ENCODE measurements at regions not wholly inside any gene's neighbourhood (a gene's known extent, or its start where the extent isn't known, plus 50 kb on each side); places are given as distances from the start of the nearest gene placed in this dataset.

DNA sequence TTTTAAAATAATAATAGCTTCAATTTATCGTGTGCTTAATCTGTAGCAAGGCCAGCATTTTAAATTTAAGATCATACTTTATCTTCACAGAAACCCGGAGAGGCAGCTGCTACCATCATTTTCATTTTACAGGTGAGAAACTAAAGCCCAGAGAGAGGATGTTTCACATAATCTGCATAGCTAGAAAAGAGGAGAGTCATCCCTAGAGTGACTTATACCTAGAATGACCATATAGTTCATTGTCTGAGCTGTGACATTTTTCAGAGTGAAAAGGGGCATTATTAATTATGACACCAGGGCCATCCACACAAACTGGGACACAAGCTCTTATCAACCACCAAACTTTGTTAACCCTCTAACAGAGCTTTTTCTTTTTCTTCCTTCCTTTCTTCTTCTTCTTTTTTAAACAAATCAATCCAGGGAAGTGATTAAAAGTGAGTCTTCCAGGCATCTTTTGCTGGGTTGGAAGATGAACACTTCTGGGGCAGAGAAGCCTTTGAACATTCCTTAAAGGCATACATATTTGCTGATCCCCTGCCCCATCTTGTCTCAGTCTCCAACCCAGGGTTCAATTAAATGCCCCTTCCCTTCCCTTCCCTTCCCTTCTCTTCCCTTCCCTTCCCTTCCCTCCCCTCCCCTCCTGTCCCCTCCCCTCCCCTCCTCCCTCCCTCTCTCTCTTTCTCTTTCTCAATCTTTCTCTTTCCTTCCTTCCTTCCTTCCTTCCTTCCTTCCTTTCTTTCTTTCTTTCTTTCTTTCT, 272.5 kb upstream of the JAG1 start:
- TF ChIP-seq, protein P1, sequence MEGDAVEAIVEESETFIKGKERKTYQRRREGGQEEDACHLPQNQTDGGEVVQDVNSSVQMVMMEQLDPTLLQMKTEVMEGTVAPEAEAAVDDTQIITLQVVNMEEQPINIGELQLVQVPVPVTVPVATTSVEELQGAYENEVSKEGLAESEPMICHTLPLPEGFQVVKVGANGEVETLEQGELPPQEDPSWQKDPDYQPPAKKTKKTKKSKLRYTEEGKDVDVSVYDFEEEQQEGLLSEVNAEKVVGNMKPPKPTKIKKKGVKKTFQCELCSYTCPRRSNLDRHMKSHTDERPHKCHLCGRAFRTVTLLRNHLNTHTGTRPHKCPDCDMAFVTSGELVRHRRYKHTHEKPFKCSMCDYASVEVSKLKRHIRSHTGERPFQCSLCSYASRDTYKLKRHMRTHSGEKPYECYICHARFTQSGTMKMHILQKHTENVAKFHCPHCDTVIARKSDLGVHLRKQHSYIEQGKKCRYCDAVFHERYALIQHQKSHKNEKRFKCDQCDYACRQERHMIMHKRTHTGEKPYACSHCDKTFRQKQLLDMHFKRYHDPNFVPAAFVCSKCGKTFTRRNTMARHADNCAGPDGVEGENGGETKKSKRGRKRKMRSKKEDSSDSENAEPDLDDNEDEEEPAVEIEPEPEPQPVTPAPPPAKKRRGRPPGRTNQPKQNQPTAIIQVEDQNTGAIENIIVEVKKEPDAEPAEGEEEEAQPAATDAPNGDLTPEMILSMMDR (IDR thresholded peaks at IDR 0.05), result no peak
- TF ChIP-seq POLR2A (IDR thresholded peaks at IDR 0.05), result no peak
